HCEC 1CT (cell line): ENCODE measurements at regions not wholly inside any gene's neighbourhood (a gene's known extent, or its start where the extent isn't known, plus 50 kb on each side); places are given as distances from the start of the nearest gene placed in this dataset.

Source experiments
- DNase-seq: peaks from one replicate; pipeline ENCODE4 v3.0.0-alpha.2; 2017

DNA sequence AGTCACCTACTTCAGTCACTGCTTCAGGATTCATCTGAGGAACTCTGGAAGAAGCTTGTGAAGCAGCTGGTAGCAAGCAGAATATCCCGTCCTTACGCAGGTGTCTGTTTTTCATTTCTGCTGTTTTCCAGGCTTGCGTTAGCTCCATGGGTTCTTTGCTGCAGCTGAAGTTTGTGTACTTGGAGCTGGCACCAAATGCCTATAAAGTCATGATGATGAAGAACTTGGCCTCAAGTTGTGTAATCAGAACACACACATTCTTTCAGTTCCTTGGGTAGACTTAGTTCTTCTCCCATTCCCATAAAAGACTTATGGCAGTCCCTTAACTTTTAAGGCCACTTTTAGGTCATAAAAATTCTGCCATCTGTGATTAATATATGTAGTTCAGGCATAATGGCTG is 116.7 kb downstream of the LRRC70 start:
- DNase-seq: no peak

DNA sequence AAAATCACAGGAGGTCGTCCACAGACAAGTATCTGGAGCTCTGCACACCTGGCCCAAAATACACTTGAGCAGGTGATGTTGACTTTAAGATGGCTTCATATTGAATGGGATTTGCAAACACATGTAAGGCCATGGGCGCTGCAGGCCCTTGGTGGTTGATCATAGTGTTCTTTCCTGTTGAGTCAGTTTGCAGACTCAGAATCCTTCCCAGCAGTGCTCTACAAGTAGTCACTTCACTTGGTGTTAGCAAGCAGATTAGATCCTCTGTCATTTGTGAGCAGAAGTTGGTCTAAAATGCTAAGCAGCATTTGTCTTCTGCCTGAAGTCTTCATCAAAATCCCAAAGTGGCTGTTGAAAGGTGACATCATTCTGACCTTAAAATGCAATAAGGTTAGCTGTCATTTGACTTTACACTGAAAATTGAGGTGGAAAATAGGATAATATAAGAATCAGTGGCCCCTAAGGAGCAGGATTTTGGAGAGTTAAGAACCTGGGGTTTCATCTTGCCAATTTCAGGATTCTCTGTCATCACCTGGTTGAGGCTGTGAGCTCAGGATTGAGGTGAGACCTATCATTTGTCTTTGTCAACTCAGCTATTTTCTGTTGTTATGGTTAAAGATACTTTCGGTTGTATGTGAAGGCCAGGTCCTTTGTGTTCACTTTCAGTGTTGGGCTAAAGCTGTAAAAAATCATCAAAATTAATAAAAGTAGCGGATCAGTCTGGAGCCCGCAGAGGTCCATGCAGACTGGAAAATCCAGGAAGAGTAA is 114.5 kb downstream of the LRRC70 start:
- DNase-seq: no peak

DNA sequence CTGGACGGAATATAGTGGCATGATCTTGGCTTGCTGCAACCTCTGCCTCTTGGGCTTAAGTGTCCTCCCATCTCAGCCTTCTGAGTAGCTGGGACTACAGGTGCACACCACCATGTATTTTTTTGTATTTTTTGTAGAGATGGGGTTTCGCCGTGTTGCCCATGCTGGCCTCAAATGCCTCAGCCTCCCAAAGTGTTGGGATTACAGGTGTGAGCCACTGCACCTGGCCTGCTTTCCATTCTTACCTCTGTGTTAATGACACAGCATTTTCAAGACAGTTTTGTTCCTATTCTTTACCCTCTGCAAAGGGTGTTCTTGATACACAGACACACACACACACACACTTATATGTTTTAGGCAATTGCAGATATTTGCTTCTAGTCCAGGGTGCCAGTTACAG is 113.3 kb downstream of the LRRC70 start:
- no peak for DNase-seq

DNA sequence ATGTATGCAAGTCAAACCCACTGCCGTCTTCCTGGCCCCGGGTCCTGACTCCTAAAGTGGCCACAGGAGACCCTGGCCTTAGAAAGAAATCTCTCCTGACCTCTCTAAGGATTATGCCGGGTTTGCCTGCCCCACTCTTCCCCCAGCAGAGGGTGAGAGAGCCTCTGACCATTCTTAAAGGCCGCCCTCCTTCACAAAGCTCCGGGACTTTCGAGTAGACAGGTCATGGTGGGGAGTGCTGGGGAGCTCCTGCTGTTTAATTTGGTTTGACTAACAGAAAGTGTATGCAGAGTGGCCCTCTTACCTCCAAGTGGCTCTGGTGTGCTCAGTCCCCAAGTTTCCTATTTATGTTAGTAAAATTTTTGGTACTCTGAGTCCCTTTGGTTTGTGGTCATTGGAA is 111.8 kb downstream of the LRRC70 start:
- no peak for DNase-seq

DNA sequence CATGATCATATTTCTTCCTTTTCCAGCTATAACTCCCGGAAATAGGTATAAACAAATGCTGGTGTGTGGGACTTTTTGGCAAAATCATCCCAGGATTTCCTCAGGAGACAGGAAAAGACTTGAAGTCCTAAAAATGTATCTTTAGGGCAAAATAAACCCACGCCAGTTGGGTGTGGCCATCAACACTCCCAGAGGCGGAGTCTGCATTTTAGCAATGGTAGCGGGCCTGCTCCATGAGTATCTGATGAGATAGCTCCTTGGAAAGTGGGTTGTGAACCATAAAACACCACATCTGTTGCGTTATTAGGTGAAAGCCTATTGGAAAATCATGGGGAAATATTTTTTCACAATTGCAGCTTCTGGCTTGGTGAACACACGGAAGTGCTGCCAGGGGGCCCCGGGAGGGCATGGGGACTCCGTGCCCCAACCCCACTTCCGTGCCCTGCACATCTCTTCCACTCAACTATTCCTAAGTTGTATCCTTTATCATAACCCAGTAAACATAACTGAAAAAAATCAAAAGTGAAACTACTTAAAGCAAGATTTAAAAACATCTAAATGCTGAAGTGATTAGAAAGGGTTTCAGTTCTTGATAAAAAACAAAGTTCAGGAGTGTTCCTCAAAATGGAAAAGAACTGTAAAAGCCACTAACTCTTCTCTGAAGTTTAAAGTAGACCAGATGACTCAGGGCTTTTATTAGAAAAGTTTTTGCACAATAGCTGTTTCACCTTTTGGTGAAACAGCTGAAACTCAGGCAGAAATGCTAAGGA is 111.2 kb downstream of the LRRC70 start:
- DNase-seq: no peak

DNA sequence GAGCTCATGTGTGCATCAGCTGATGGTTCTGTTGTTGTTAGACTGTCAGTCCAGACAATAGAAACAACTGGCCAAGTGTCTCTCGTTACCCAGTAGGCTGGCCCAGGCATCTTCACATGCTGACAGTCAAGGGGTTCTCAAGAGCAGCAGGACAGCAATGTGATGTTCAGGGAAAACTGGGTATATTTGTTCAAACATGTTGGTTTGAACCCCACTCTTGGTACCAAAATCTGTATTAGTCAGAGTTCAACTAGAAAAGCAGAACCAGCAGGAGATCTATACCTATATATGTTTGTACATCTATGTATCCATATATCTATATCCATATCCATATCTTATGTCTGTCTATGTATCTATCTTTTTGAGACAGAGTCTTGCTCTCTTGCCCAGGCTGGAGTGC is 108.1 kb downstream of the LRRC70 start:
- no peak for DNase-seq

DNA sequence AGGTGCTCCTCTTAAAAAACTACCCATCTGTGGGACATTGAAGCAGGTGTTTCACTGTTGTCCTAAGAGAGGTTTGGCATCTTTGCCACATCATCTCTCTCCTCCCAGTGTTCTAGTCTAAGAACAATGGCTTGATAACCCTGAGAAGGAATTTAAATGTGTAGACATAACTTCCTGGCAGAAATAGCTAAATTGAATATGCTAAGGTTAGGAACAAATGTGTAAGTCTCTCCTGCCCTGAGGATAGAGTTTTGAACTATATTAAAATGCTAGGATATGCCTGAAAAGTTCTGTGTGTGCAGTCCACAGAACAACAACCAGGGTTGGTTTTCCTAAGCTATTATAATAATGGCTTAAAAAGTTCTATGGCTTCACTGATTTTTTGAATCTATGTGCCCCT is 106.6 kb downstream of the LRRC70 start:
- no peak for DNase-seq

DNA sequence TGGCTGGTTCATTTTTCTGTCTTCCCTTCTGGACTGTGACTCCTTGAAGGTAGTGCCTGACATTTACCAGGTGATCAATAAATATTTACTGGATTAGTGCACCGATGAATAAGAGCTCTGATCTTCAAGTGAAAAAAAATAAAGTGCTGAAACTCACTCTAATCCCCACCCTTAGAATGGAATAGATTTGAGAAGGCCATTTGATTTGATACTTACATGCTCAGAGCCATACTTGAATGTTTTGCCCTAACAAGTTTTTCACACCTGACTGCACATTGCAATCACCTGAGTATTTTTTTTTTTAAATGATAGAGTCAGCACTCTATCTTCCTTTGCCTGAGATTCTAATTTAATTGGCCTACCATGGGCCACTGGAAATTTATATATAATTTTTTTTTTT is 105.7 kb downstream of the LRRC70 start:
- no peak for DNase-seq

DNA sequence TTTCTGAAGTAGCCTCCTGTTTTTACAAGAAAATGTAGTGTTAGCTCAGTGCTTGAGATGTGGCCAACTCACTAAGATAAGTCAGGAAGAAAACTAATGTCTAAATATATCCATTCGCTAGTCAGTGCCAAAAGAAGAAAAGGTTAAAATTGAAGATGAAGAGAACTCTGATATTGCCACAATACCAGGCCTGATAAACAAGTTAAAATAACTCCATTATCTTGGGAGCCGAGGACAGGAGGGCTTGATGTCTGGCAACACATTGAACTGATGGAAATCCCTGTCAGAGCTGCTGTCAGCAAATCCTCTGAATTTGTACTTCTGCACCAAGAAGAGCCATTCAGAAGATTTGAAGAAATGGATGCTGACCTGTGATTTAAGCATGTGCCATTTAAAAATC is 103.4 kb downstream of the LRRC70 start:
- DNase-seq: no peak

DNA sequence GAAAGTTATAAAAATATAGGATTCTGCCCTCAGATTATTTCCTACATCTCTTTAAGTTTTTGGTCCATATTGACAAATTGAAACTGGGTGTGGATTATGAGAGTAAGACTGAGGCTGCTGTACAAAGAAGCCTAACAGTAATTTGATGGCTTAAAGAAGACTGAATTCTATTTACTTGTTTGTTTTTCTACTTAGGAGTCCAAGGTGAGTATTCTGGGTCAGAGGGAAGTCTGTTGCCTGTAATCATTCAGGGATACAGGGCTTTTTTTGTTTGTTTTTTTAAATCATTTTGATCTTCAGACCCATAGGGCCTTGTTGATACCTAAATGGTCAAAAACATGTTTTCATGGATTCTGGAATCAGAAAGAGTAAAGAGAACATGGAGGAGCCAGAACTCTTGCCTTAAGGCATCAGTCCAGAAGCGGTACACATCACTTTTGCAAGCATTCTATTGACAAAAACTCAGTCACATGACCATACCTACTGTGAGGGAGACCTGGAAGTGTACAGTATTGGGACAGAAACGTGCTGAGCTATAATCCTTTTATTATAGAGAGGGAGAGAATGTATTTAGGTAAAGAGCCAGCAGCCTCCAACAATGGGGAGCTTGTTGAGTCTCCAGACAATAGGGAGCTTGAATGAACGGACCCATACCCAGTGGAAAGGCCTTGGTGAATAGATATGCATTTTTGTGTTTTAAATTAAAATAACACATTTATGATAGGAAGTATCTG is 102.7 kb downstream of the LRRC70 start:
- no peak for DNase-seq

DNA sequence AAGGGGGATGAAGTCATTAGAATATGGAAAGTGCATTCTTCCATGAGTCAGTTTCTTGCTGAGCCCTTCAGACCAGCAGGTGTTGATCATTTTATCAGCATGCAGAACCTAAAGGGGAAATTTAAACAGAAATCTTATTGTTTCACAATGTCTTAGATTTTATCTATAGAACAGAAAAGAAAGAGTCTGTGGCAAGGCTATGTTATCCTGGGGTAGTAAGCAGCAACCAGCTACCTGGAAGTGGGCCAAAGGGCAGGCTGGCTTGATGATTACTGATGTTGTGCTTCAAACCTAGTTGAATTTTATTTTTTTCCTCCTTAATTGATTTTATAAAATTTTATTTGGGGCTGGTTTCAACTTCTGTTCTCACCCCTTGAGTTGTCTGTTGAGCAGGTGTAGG is 101.5 kb downstream of the LRRC70 start:
- no peak for DNase-seq
